DND-41 (cell line): ENCODE measurements at regions not wholly inside any gene's neighbourhood (a gene's known extent, or its start where the extent isn't known, plus 50 kb on each side); places are given as distances from the start of the nearest gene placed in this dataset.

Experiments used
- CTCF ChIP-seq: IDR thresholded peaks from 2 replicates; pipeline ENCODE4 v1.5.1; 2012; ENCODE audit warnings: borderline replicate concordance, low read length, moderate library complexity, mild to moderate bottlenecking; ENCODE audit not compliant: poor library complexity, severe bottlenecking; ENCODE audit errors: extremely low read depth
- EZH2 ChIP-seq: IDR thresholded peaks from 3 replicates; pipeline ENCODE4 v1.6.1; 2012; ENCODE audit warnings: borderline replicate concordance, low read depth, mild to moderate bottlenecking, moderate library complexity, low read length, inconsistent platforms; ENCODE audit not compliant: severe bottlenecking

- TF ChIP-seq CTCF (no peak), EZH2 (no peak)
These were observed 156.1 kb upstream of the NOX3 start for GRCh38 chr6:155611742-155612141.
